Brain microvascular endothelial cell (primary cell): ENCODE measurements at regions not wholly inside any gene's neighbourhood (a gene's known extent, or its start where the extent isn't known, plus 50 kb on each side); places are given as distances from the start of the nearest gene placed in this dataset.

Experiments used
- DNase-seq: peaks from one replicate; pipeline ENCODE4 v3.0.0-alpha.2; 2020
- H3K27ac ChIP-seq: fragments of 250-450 bp; sonication (Bioruptor Pico); 2 replicates; pipeline ENCODE4 v1.5.1; 2020; ENCODE audit warnings: mild to moderate bottlenecking, moderate library complexity
- H3K27me3 ChIP-seq: fragments of 250-450 bp; sonication (Bioruptor Pico); replicated peaks from 2 replicates; pipeline ENCODE4 v1.5.1; 2020; ENCODE audit warnings: mild to moderate bottlenecking
- H3K36me3 ChIP-seq: fragments of 250-450 bp; sonication (Bioruptor Pico); replicated peaks from 2 replicates; pipeline ENCODE4 v1.5.1; 2020; ENCODE audit warnings: mild to moderate bottlenecking
- H3K4me3 ChIP-seq: 2 replicates; pipeline ENCODE4 v1.5.1; 2011; ENCODE audit warnings: low read depth, mild to moderate bottlenecking, control low read depth, low read length, moderate library complexity
- CTCF ChIP-seq: IDR thresholded peaks from 2 replicates; pipeline ENCODE4 v1.5.1; 2011; ENCODE audit warnings: low read depth, mild to moderate bottlenecking, moderate library complexity, low read length, control low read depth, inconsistent platforms; ENCODE audit errors: missing control alignments
- in situ Hi-C: cut with HindIII; loops from 2 replicates; pipeline ENCODE4 v1.10.0; 2017; ENCODE audit warnings: low sequenced_read_pairs, low pct_ligation_motif_present

GRCh38 chr16:13315642-13316427, 414.4 kb downstream of the SHISA9 start:
- in situ Hi-C loops: no loop called here
- Histone ChIP-seq H3K27ac (no peak overlapping the region), H3K36me3 (no peaks in the 10 kb centered on the region), H3K4me3 (no peak overlapping the region), H3K27me3 (no peaks in the 10 kb centered on the region)
- no peak for DNase-seq
- TF ChIP-seq CTCF: no peak

- Histone ChIP-seq H3K36me3 (no peaks in the 10 kb centered on the region), H3K27ac (no peak overlapping the region), H3K4me3 (no peak overlapping the region), H3K27me3 (no peaks in the 10 kb centered on the region)
- no peak for DNase-seq
- TF ChIP-seq CTCF: no peak
- in situ Hi-C loops: no loop called here
Measured at GRCh38 chr16:13322336-13322735, 420.9 kb downstream of the SHISA9 start.

- no peaks in the 10 kb centered on the region for H3K36me3 ChIP-seq
- TF ChIP-seq CTCF: no peak
- H3K27ac ChIP-seq: no peak overlapping the region
- H3K4me3 ChIP-seq: no peak overlapping the region
- H3K27me3 ChIP-seq: no peaks in the 10 kb centered on the region
- DNase-seq: no peak
- in situ Hi-C loops: no loop called here
Measured at GRCh38 chr16:13324851-13325250, 423.5 kb downstream of the SHISA9 start.

GRCh38 chr16:13325396-13325795, 424.0 kb downstream of the SHISA9 start:
- no peak for TF ChIP-seq CTCF
- no peak overlapping the region for H3K27ac ChIP-seq
- no peaks in the 10 kb centered on the region for H3K36me3 ChIP-seq
- in situ Hi-C loops: no loop called here
- H3K27me3 ChIP-seq: no peaks in the 10 kb centered on the region
- H3K4me3 ChIP-seq: no peak overlapping the region
- no peak for DNase-seq

- no peaks in the 10 kb centered on the region for H3K36me3 ChIP-seq
- no peak overlapping the region for H3K27ac ChIP-seq
- peak; percentile 21 for TF ChIP-seq CTCF
- in situ Hi-C loops: no loop called here
- DNase-seq: no peak
- H3K27me3 ChIP-seq: no peaks in the 10 kb centered on the region
- no peak overlapping the region for H3K4me3 ChIP-seq
Measured at GRCh38 chr16:13331918-13332317, 430.5 kb downstream of the SHISA9 start.
